ENCODE measurements at regions not wholly inside any gene's neighbourhood (a gene's known extent, or its start where the extent isn't known, plus 50 kb on each side); places are given as distances from the start of the nearest gene placed in this dataset.

GRCh38 chr3:177882124-177882648 is 654.0 kb upstream of the KCNMB2 start:
- H4K20me1 ChIP-seq (ENCODE audit: low read length): no peaks in the 10 kb centered on the region
- POLR2A ChIA-PET (ENCODE audit: unreplicated experiment): no interaction called here
- intact Hi-C loops (cut with micrococcal nuclease): no loop called here
- ATAC-seq (no peak), DNase-seq (no peak)
- no peaks in the 10 kb centered on the region for H3K4me1 ChIP-seq (ENCODE audit: insufficient read depth, low read length)
- H3K4me3 ChIP-seq (ENCODE audit: low read length): no peak overlapping the region
- H3K9ac ChIP-seq (ENCODE audit: low read length): no peak overlapping the region
- H3K27me3 ChIP-seq (ENCODE audit: low read length): no peaks in the 10 kb centered on the region
- CTCF ChIA-PET: no interaction called here
- no peak overlapping the region for H3K4me2 ChIP-seq (ENCODE audit: low read length)
- no peaks in the 10 kb centered on the region for H3K9me3 ChIP-seq (ENCODE audit: low read length)
- no peaks in the 10 kb centered on the region for H3K9me2 ChIP-seq (replicated peaks; ENCODE audit: low read length)
- no peaks in the 10 kb centered on the region for H3F3A ChIP-seq (ENCODE audit: low read length, unreplicated experiment)
- no peak overlapping the region for H3K27ac ChIP-seq (ENCODE audit: low read length)
- no peaks in the 10 kb centered on the region for H3K79me2 ChIP-seq (ENCODE audit: low read length)
- no peak overlapping the region for H2AFZ ChIP-seq (ENCODE audit: low read length)
- no TSS peak for BruUV-seq (replicated peaks)
- TF ChIP-seq EZH2phosphoT487 (IDR thresholded peaks at IDR 0.05; ENCODE audit: borderline replicate concordance, low read length): no peak
- no peak for TF ChIP-seq CTCF (conservative IDR thresholded peaks at IDR 0.05; ENCODE audit: low read depth, low read length)
- TF ChIP-seq EZH2 (IDR thresholded peaks at IDR 0.05; ENCODE audit: low read length, unreplicated experiment): no peak
- no peaks in the 10 kb centered on the region for H3K36me3 ChIP-seq (ENCODE audit: low read depth, low read length)

GRCh38 chr3:177883091-177883490 is 653.1 kb upstream of the KCNMB2 start:
- no peak overlapping the region for H3K9ac ChIP-seq (ENCODE audit: low read length)
- no peak overlapping the region for H3K4me3 ChIP-seq (ENCODE audit: low read length)
- no peak for TF ChIP-seq EZH2phosphoT487 (IDR thresholded peaks at IDR 0.05; ENCODE audit: borderline replicate concordance, low read length)
- no peak for TF ChIP-seq CTCF (conservative IDR thresholded peaks at IDR 0.05; ENCODE audit: low read depth, low read length)
- TF ChIP-seq EZH2 (IDR thresholded peaks at IDR 0.05; ENCODE audit: low read length, unreplicated experiment): no peak
- H3K79me2 ChIP-seq (ENCODE audit: low read length): no peaks in the 10 kb centered on the region
- no peaks in the 10 kb centered on the region for H3K4me1 ChIP-seq (ENCODE audit: insufficient read depth, low read length)
- H3K36me3 ChIP-seq (ENCODE audit: low read depth, low read length): no peaks in the 10 kb centered on the region
- BruUV-seq (replicated peaks): no TSS peak
- no peaks in the 10 kb centered on the region for H4K20me1 ChIP-seq (ENCODE audit: low read length)
- H2AFZ ChIP-seq (ENCODE audit: low read length): no peak overlapping the region
- no peak for DNase-seq
- no peaks in the 10 kb centered on the region for H3K9me3 ChIP-seq (ENCODE audit: low read length)
- no peak overlapping the region for H3K27ac ChIP-seq (ENCODE audit: low read length)
- H3K27me3 ChIP-seq (ENCODE audit: low read length): no peaks in the 10 kb centered on the region
- ChIA-PET POLR2A (ENCODE audit: unreplicated experiment) (no interaction called here), CTCF (no interaction called here)
- no peak for ATAC-seq
- H3K4me2 ChIP-seq (ENCODE audit: low read length): no peak overlapping the region
- H3K9me2 ChIP-seq (replicated peaks; ENCODE audit: low read length): no peaks in the 10 kb centered on the region
- intact Hi-C loops (cut with micrococcal nuclease): no loop called here
- no peaks in the 10 kb centered on the region for H3F3A ChIP-seq (ENCODE audit: low read length, unreplicated experiment)

- TF ChIP-seq EZH2 (IDR thresholded peaks at IDR 0.05; ENCODE audit: low read length, unreplicated experiment) (no peak), EZH2phosphoT487 (IDR thresholded peaks at IDR 0.05; ENCODE audit: borderline replicate concordance, low read length) (no peak), CTCF (conservative IDR thresholded peaks at IDR 0.05; ENCODE audit: low read depth, low read length) (no peak)
These were observed 652.3 kb upstream of the KCNMB2 start for GRCh38 chr3:177883957-177884356.

More at GRCh38 chr3:177883957-177884356, 652.3 kb upstream of the KCNMB2 start:
- Histone ChIP-seq H4K20me1 (ENCODE audit: low read length) (no peaks in the 10 kb centered on the region), H3K27me3 (ENCODE audit: low read length) (no peaks in the 10 kb centered on the region), H3K9ac (ENCODE audit: low read length) (no peak overlapping the region), H3F3A (ENCODE audit: low read length, unreplicated experiment) (no peaks in the 10 kb centered on the region), H3K4me1 (ENCODE audit: insufficient read depth, low read length) (no peaks in the 10 kb centered on the region), H3K27ac (ENCODE audit: low read length) (no peak overlapping the region), H3K9me2 (replicated peaks; ENCODE audit: low read length) (no peaks in the 10 kb centered on the region), H2AFZ (ENCODE audit: low read length) (no peak overlapping the region), H3K4me2 (ENCODE audit: low read length) (no peak overlapping the region), H3K9me3 (ENCODE audit: low read length) (no peaks in the 10 kb centered on the region), H3K36me3 (ENCODE audit: low read depth, low read length) (no peaks in the 10 kb centered on the region), H3K4me3 (ENCODE audit: low read length) (no peak overlapping the region), H3K79me2 (ENCODE audit: low read length) (no peaks in the 10 kb centered on the region)
- no peak for ATAC-seq
- no peak for DNase-seq
- CTCF ChIA-PET: no interaction called here
- no TSS peak for BruUV-seq (replicated peaks)
- intact Hi-C loops (cut with micrococcal nuclease): no loop called here
- POLR2A ChIA-PET (ENCODE audit: unreplicated experiment): no interaction called here

All from PC-3 (cell line).